H9 (cell line): ENCODE measurements at regions not wholly inside any gene's neighbourhood (a gene's known extent, or its start where the extent isn't known, plus 50 kb on each side); places are given as distances from the start of the nearest gene placed in this dataset.

Experiments
- DNase-seq: peaks from one replicate; pipeline ENCODE4 v3.0.0-alpha.2; 2017
- H2AFZ ChIP-seq: one replicate; pipeline ENCODE4 v1.6.1; 2013; ENCODE audit warnings: mild to moderate bottlenecking, low read length, control low read depth, moderate library complexity
- H2AK5ac ChIP-seq: 2 replicates; pipeline ENCODE4 v1.6.1; 2013; ENCODE audit warnings: low read length, control low read depth, mixed read lengths; ENCODE audit not compliant: insufficient read length
- H2BK120ac ChIP-seq: one replicate; pipeline ENCODE4 v1.6.1; 2013; ENCODE audit warnings: low read depth, mild to moderate bottlenecking, low read length, control low read depth, inconsistent platforms; ENCODE audit not compliant: poor library complexity, severe bottlenecking
- H2BK12ac ChIP-seq: 2 replicates; pipeline ENCODE4 v1.6.1; 2013; ENCODE audit warnings: low read length, control low read depth, mixed read lengths, low read depth; ENCODE audit not compliant: insufficient read length
- H2BK15ac ChIP-seq: 2 replicates; pipeline ENCODE4 v1.6.1; 2013; ENCODE audit warnings: low read depth, low read length, control low read depth
- H2BK20ac ChIP-seq: one replicate; pipeline ENCODE4 v1.6.1; 2013; ENCODE audit warnings: low read depth, mild to moderate bottlenecking, low read length, control low read depth, inconsistent platforms; ENCODE audit not compliant: poor library complexity, severe bottlenecking
- H2BK5ac ChIP-seq: 2 replicates; pipeline ENCODE4 v1.6.1; 2013; ENCODE audit warnings: low read length, control low read depth, mixed read lengths; ENCODE audit not compliant: insufficient read length
- H3K14ac ChIP-seq: 2 replicates; pipeline ENCODE4 v1.6.1; 2013; ENCODE audit warnings: low read length, control low read depth; ENCODE audit not compliant: insufficient read depth
- H3K18ac ChIP-seq: 2 replicates; pipeline ENCODE4 v1.6.1; 2013; ENCODE audit warnings: low read depth, mild to moderate bottlenecking, mixed read lengths, low read length, control low read depth; ENCODE audit not compliant: insufficient read length
- H3K23ac ChIP-seq: 2 replicates; pipeline ENCODE4 v1.6.1; 2013; ENCODE audit warnings: low read length, control low read depth, mixed read lengths, low read depth; ENCODE audit not compliant: insufficient read length
- H3K23me2 ChIP-seq: 2 replicates; pipeline ENCODE4 v1.6.1; 2013; ENCODE audit warnings: low read depth, mild to moderate bottlenecking, mixed read lengths, low read length, control low read depth; ENCODE audit not compliant: insufficient read length, poor library complexity, severe bottlenecking
- H3K27ac ChIP-seq: 2 replicates; pipeline ENCODE4 v1.5.1; 2013; ENCODE audit warnings: low read length, control low read depth, mixed read lengths, low read depth; ENCODE audit not compliant: insufficient read length
- H3K27me3 ChIP-seq: 2 replicates; pipeline ENCODE4 v1.6.1; 2013; ENCODE audit warnings: low read length, control low read depth, inconsistent platforms; ENCODE audit not compliant: insufficient read depth
- H3K4ac ChIP-seq: 2 replicates; pipeline ENCODE4 v1.6.1; 2013; ENCODE audit warnings: low read depth, mild to moderate bottlenecking, control low read depth, inconsistent platforms, low read length, moderate library complexity
- H3K4me1 ChIP-seq: 2 replicates; pipeline ENCODE4 v1.6.1; 2013; ENCODE audit warnings: low read length, control low read depth, inconsistent platforms; ENCODE audit not compliant: insufficient read depth
- H3K4me2 ChIP-seq: 2 replicates; pipeline ENCODE4 v1.6.1; 2013; ENCODE audit warnings: low read length, control low read depth, mixed read lengths; ENCODE audit not compliant: insufficient read length, insufficient read depth
- H3K56ac ChIP-seq: 2 replicates; pipeline ENCODE4 v1.6.1; 2013; ENCODE audit warnings: low read depth, mild to moderate bottlenecking, mixed read lengths, low read length, control low read depth; ENCODE audit not compliant: insufficient read length
- H3K79me1 ChIP-seq: 2 replicates; pipeline ENCODE4 v1.6.1; 2013; ENCODE audit warnings: low read depth, mild to moderate bottlenecking, moderate library complexity, low read length, control low read depth, inconsistent platforms; ENCODE audit not compliant: insufficient read depth, poor library complexity, severe bottlenecking
- H3K79me2 ChIP-seq: 2 replicates; pipeline ENCODE4 v1.6.1; 2013; ENCODE audit warnings: low read length, control low read depth, inconsistent platforms; ENCODE audit not compliant: insufficient read depth
- H3K9ac ChIP-seq: 2 replicates; pipeline ENCODE4 v1.6.1; 2013; ENCODE audit warnings: low read length, control low read depth, mixed read lengths; ENCODE audit not compliant: insufficient read length; ENCODE audit errors: extremely low read depth
- H3K9me3 ChIP-seq: one replicate; pipeline ENCODE4 v1.6.1; 2013; ENCODE audit warnings: low read depth, low read length, inconsistent platforms; ENCODE audit not compliant: control insufficient read depth
- H3T11ph ChIP-seq: one replicate; pipeline ENCODE4 v1.6.1; 2013; ENCODE audit warnings: mild to moderate bottlenecking, low read length, control low read depth, inconsistent platforms
- H4K20me1 ChIP-seq: one replicate; pipeline ENCODE4 v1.6.1; 2013; ENCODE audit not compliant: control insufficient read depth, insufficient read length, insufficient read depth
- H4K5ac ChIP-seq: 2 replicates; pipeline ENCODE4 v1.6.1; 2013; ENCODE audit warnings: low read depth, mild to moderate bottlenecking, mixed read lengths, low read length, control low read depth; ENCODE audit not compliant: insufficient read length
- H4K8ac ChIP-seq: replicated peaks from 2 replicates; pipeline ENCODE4 v1.6.1; 2013; ENCODE audit warnings: low read length, control low read depth, mixed read lengths, low read depth; ENCODE audit not compliant: insufficient read length
- H4K91ac ChIP-seq: 2 replicates; pipeline ENCODE4 v1.6.1; 2013; ENCODE audit warnings: low read depth, mild to moderate bottlenecking, moderate library complexity, mixed read lengths, low read length, control low read depth; ENCODE audit not compliant: insufficient read length
- H3K27ac Mint-ChIP-seq, 3 experiments: 2 replicates in 2 of 3; 3 replicates in 1 of 3; pipeline ENCODE4 v1.8.0; 2020 to 2021; ENCODE audit warnings: mixed read lengths in 3 of 3, mild to moderate bottlenecking in 1 of 3, moderate library complexity in 1 of 3
- H3K27me3 Mint-ChIP-seq: 2 replicates; pipeline ENCODE4 v1.8.0; 2021; ENCODE audit warnings: low read depth, mild to moderate bottlenecking, moderate library complexity, mixed read lengths
- H3K36me3 Mint-ChIP-seq, 3 experiments: 2 replicates in 2 of 3; 3 replicates in 1 of 3; pipeline ENCODE4 v1.8.0; 2020 to 2021; ENCODE audit warnings: low read depth in 3 of 3, mixed read lengths in 3 of 3; ENCODE audit not compliant: insufficient read depth in 1 of 3
- H3K4me1 Mint-ChIP-seq, 2 experiments: 2 replicates each; pipeline ENCODE4 v1.8.0; 2020; ENCODE audit warnings: mixed read lengths in 2 of 2
- H3K4me3 Mint-ChIP-seq, 2 experiments: 2 replicates in 1 of 2; 3 replicates in 1 of 2; pipeline ENCODE4 v1.8.0; 2020 to 2021; ENCODE audit warnings: mild to moderate bottlenecking in 2 of 2, mixed read lengths in 2 of 2, moderate library complexity in 1 of 2
- H3K9me3 Mint-ChIP-seq, 2 experiments: 2 replicates in 1 of 2; 3 replicates in 1 of 2; pipeline ENCODE4 v1.8.0; 2020; ENCODE audit warnings: mild to moderate bottlenecking in 2 of 2, mixed read lengths in 2 of 2, moderate library complexity in 1 of 2
- CTCF ChIP-seq: fragments of 200-600 bp; sonication (generic); conservative IDR thresholded peaks from 3 replicates; pipeline ENCODE4 v1.8.0; 2021; ENCODE audit warnings: antibody characterized with exemption, mild to moderate bottlenecking
- WGBS: extraction: QIAGEN DNeasy Blood & Tissue Kit; methylation state at CpG from one replicate; pipeline ENCODE4 v1.1.7; 2013; ENCODE audit warnings: missing lambda C conversion rate, low lambda C conversion rate, mixed read lengths; ENCODE audit not compliant: insufficient read length; ENCODE audit errors: extremely low coverage; 5-methylcytosine and 5-hydroxymethylcytosine counted together

GRCh38 chr5:111973961-111974360, 217.0 kb upstream of the NREP start:
- no peaks in the 10 kb centered on the region for H3K79me1 ChIP-seq
- H3K9ac ChIP-seq = no peak overlapping the region
- no peaks in the 10 kb centered on the region for H4K20me1 ChIP-seq
- no peak overlapping the region for H3T11ph ChIP-seq
- H2BK20ac ChIP-seq = no peak overlapping the region
- H2BK12ac ChIP-seq = no peak overlapping the region
- Mint-ChIP-seq H3K27ac (no peak overlapping the region), H3K27me3 (no peaks in the 10 kb centered on the region), H3K4me3 (no peak overlapping the region), H3K36me3 (no peaks in the 10 kb centered on the region), H3K4me1 (peaks cover 0 to 7% of the 10 kb centered on the region in 2 experiments; a peak in 1 of 4 replicates), H3K9me3 (no peaks in the 10 kb centered on the region)
- H3K14ac ChIP-seq = no peak overlapping the region
- no peaks in the 10 kb centered on the region for H3K27me3 ChIP-seq
- H2BK15ac ChIP-seq = no peak overlapping the region
- H4K5ac ChIP-seq = no peak overlapping the region
- H3K27ac ChIP-seq = no peak overlapping the region
- no peaks in the 10 kb centered on the region for H3K23me2 ChIP-seq
- H2AK5ac ChIP-seq = no peak overlapping the region
- no peaks in the 10 kb centered on the region; the same call in 1 of the 2 replicates for H3K4me1 ChIP-seq
- no peak for TF ChIP-seq CTCF
- H3K56ac ChIP-seq = no peak overlapping the region
- H4K8ac ChIP-seq = no peak overlapping the region
- no peak overlapping the region for H3K23ac ChIP-seq
- H3K79me2 ChIP-seq = no peaks in the 10 kb centered on the region
- H3K4ac ChIP-seq = no peak overlapping the region
- DNase-seq = no peak
- no CpG with 5 or more reads among the region's 2 CpGs for WGBS
- no peaks in the 10 kb centered on the region for H3K9me3 ChIP-seq
- H3K4me2 ChIP-seq = no peak overlapping the region
- H2BK5ac ChIP-seq = no peak overlapping the region
- H4K91ac ChIP-seq = no peak overlapping the region
- no peak overlapping the region for H2BK120ac ChIP-seq
- H2AFZ ChIP-seq = no peak overlapping the region
- no peak overlapping the region for H3K18ac ChIP-seq
